Epithelial cell of esophagus (primary cell): ENCODE measurements at regions not wholly inside any gene's neighbourhood (a gene's known extent, or its start where the extent isn't known, plus 50 kb on each side); places are given as distances from the start of the nearest gene placed in this dataset.

Source experiments
- DNase-seq: peaks from one replicate; pipeline ENCODE4 v3.0.0; 2010; ENCODE audit warnings: low read depth
- H3K4me3 ChIP-seq: 2 replicates; pipeline ENCODE4 v1.5.1; 2011; ENCODE audit warnings: mild to moderate bottlenecking, low read length, control low read depth
- CTCF ChIP-seq: IDR thresholded peaks from 2 replicates; pipeline ENCODE4 v1.5.1; 2011; ENCODE audit warnings: low read depth, mild to moderate bottlenecking, low read length, control low read depth, inconsistent platforms; ENCODE audit not compliant: insufficient read depth; ENCODE audit errors: missing control alignments

GRCh38 chr10:21197838-21198237, 300.7 kb upstream of the NEBL start:
- DNase-seq = no peak
- no peak for TF ChIP-seq CTCF
- H3K4me3 ChIP-seq = no peak overlapping the region

GRCh38 chr10:21196822-21197395, 299.8 kb upstream of the NEBL start:
- DNase-seq = no peak
- no peak for TF ChIP-seq CTCF

GRCh38 chr10:21195252-21195651, 298.1 kb upstream of the NEBL start:
- no peak overlapping the region for H3K4me3 ChIP-seq
- TF ChIP-seq CTCF = no peak
- DNase-seq = peak; percentile 81

More at GRCh38 chr10:21196822-21197395, 299.8 kb upstream of the NEBL start:
- H3K4me3 ChIP-seq = no peak overlapping the region

GRCh38 chr10:21194510-21194993, 297.4 kb upstream of the NEBL start:
- H3K4me3 ChIP-seq = no peak overlapping the region
- no peak for TF ChIP-seq CTCF
- DNase-seq = peak; percentile 39

- no peak overlapping the region for H3K4me3 ChIP-seq
- no peak for TF ChIP-seq CTCF
- DNase-seq = no peak
These were observed 296.1 kb upstream of the NEBL start for GRCh38 chr10:21193196-21193595.

- no peak overlapping the region for H3K4me3 ChIP-seq
- TF ChIP-seq CTCF = no peak
- DNase-seq = no peak
These were observed 294.4 kb upstream of the NEBL start for GRCh38 chr10:21191512-21191911.

GRCh38 chr10:21184984-21185383, 287.9 kb upstream of the NEBL start:
- no peak for TF ChIP-seq CTCF
- H3K4me3 ChIP-seq = no peak overlapping the region
- DNase-seq = no peak
